ENCODE measurements at regions not wholly inside any gene's neighbourhood (a gene's known extent, or its start where the extent isn't known, plus 50 kb on each side); places are given as distances from the start of the nearest gene placed in this dataset.

DNA sequence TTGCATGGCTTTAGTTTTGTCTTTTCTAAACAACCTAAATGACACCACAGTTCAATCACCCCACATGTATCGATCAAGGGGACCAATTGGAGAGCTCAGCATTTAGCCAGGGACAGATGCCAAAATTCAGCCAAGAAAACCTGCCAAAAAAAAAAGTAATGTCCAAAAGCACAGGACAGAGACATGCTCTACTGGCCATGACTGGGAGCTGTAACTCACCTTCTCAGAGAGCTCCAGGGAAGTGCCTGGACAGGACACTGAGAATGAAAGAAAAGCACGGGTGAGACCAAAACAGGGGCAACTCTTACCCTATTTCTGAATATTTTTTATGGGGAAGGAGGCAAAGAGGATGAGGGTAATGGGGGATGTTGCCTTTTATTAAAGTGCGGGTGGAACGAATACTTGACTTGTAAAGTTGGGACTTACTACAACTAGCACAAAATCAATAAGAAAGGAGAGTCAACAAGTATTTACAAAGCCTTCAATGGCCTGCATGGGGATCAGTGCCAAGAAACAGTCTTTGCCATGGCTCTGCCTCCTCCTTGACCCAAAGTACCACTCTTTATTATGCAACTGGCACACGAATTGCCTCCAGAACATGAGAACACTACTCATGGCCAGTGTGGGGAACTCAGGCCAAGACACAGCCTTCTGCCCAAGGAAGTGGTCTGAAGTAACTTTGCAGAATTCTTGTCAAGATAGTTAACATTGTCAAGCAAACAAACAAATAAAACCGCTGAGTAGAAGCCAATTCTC, 72.9 kb upstream of the HK2 start:
- no peak for DNase-seq

DNA sequence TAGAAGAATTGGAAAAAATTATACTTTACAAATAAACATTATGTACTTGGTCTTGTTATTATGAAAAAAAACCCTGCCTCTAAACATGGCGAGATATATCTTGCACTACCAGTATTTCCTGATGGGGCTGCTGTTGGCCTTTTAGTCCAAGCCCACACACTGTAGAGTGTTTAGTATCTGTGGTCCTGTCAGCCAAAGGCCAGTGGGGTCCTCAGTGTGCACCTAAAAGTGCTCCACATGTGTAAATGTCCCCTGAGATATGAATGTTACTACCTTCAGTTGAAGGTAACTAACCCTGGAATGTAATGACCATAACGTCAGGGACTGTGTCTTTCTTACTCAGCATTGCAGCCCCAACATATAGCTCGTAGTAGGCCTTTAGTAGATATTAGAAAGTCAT, 71.1 kb upstream of the HK2 start:
- no peak for DNase-seq

DNA sequence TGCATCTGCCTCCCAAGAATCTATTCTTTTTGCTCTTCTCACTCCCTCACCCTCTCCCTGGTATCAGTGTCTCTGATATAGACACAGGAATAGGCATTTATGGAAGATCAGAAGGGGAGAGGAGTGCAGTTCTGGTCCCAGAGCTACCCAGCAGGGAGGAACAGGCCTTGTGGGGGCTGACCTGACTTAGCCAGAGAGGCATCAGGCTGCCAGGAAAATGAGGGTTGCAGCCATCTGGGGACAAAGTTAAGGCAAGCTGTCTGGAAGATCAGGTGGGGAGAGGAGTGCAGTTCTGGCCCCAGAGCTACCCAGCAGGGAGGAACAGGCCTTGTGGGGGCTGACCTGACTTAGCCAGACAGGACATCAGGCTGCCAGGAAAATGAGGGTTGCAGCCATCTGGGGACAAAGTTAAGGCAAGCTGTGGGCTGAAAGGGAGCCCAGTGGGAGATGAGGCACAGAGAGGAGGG, 69.9 kb upstream of the HK2 start:
- peak; percentile 61 for DNase-seq

DNA sequence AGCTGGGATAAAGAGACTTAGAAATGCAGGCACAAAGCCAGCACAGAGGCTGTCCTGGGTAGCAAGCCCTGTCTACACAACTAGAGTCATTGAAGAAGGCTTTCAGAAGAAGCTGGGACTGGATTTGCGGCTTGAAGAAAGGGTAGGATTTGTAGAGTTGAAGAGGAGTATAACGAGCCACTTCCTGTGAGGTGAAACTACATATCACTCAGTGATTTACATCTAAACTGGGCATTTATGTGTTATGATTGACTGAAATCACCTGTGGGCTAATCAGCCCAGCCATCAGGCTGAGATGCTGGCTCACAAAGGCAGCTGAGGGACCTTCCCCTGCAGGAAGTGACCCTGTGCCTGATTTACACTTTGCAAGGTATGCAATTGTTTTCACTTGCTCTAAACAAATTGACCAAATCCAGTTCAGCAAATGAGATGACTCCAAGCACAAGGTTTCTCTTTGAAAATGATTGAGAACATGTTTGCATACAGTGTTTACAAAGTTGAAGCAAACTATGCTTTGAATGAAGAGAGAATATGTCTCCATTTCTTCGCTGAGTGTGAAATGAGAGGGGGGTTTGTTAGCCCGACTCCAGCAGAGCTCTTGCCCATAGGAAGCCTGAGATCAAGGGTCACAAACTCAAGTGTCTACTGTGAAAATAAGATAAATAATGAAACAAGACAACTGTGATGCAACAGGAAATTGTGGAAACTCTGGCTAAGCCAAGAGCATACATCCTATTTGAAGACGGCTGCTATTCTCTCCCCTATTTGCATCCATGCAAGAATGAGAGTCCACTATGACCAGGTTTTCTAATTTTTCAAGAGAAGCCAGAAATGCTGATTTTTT, 69.3 kb upstream of the HK2 start:
- DNase-seq, result peak; percentile 63

DNA sequence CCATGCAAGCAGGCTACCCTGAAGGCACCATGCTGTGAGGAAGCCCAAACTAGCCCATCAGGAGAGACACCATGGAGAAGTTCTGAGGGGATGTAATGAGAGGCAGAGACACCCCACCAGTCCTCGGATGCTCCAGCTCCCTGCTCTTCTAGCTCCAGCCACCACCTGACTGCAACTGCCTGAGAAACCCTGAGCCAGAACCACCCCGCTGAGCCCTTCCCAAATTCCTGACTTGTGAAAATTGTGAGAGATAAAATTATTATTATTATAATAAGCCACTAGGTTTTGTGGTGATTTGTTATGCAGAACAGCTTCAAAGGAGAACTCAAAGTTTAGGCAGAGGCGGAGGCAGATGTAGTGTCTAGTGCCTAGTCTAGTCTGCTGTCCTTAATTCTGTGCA, 67.1 kb upstream of the HK2 start:
- DNase-seq, result no peak

DNA sequence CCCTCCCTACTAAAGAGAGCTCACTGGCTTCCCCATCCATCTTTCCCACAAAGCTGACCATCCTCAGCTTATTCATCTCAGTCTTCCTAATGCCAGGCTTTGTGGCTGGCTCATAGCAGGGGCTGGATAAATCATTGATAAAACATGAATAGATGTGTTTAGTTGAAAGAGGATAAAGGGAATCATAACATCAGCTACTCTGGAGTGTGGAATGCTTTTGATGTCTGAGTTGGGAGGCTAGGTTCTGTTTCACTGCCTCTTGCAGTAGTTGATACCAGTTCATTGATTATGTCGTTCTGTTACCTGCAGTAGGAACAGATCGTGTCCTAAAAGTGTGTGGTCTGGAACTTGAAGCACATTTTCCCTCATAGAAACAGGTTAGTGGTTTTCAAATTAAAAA, 66.3 kb upstream of the HK2 start:
- DNase-seq, result no peak

DNA sequence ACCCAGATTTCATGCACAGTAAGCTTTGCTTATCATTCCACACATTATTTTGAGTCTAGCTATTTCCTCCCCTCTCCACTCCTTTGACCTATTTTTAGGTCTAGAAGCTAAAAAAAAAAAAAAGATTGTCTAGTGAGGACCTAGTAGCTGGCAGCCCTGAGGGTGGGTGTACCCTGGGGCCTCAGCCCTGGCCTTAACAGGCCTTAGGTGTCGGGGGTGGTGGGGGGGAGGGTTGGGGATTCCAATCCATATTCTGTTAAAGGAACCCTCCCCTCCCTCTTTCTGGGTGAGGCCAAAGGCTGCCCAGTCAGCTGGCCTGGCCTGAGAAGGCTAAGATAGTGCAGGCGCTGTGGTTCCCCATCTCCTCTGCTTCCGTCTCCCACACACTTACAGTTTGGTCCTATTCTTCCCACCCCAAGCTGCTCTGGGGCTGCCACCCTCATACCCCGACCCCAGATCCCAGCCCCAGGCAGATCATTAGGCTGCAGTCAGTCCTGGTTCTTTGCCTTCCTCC, 65.5 kb upstream of the HK2 start:
- DNase-seq, result no peak

DNA sequence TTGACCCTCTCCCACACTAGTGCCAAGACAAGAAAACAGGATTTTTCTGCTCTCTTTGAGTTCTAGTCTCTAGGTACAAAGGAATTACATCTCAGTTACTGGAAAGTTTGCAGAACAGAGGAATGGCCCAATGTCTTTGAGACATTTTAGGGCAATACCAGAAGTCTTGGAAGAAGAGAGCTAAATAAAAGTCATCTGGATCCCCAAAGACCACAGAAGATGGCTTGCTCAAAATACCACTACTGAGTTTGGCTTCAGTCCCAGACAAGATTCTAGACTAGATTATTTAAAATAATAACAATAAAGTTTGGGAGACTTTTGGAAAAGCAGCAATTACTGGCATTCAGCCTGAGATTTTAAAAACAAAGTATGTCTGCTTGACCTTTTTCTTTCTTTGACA, 61.9 kb upstream of the HK2 start:
- no peak for DNase-seq

DNA sequence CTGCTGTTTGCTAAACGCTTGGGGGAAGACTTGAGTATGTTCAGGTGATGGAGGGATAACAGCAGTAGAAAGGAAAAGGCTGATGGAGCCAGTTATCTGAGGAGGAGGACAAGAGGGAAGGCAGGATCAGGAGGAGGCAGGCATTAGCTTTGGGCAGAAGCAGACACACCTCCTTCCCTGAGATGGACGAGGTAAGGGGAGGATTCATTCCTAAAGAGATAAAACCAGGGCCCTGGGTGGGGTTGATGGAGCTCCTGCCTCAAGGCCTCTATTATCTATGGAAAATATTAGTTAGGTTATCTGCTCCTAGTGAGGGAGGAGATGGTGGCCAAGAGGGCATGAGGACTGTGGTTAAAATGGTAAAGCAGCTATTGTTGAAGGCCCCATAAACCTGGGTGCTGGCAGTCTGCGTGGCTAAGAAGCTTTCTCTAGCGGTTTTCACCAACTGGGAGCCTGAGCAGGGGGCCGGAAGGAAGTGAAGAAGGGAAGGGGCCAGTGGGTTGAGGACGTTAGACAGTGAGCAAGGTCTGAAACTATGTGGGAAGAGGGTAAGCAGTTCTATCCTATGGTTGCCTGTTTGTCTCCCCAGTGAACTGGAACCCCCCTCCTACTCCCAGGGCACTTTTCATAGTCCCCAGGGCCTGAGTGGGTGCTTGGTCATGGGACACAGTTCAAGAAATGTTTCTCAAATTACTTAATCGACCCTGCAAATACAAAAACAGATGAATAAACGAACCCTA, 56.6 kb upstream of the HK2 start:
- no peak for DNase-seq

DNA sequence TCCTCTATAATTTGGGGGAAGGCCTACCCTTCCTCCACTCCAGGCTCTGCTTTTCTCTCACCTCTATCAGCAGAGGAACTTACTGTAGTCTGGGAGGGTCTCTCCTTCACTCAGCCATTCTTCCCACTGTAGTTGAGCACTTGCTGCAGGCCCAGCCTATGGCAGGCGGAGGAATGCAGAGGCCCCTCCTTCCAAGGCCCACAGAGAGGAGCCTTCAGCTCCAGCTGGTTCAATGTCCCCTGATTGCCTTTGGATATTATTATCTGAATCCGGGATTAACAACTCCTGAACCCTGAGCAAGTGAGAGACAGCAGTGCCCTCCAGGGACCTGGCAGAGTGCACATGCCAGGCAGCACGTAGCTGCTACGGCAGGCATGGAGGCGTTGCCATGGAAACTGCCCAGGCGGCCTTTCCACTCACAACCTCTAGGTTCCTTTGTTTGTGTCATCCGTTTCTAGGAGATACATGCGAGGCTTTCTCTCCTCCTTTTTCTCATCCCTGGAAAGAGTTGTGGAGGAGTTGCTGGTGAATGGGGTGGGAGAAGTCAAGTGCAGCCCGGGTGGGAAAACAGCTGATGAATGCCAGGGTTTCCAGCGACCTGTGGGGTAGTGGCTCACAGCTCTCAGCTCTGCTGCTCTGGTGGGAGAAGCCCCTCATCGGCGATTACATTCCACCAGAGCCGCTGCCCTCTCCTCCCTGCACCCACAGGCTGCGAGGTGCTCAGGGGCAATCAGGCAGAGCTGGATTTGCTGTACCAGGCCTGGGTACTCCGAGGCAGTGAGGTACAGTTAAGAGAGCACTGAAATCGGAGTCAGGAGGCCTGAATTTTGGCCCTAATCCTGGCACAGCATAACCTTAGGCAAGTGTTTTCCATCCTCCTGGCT, 55.3 kb upstream of the HK2 start:
- DNase-seq, result peak; percentile 69

DNA sequence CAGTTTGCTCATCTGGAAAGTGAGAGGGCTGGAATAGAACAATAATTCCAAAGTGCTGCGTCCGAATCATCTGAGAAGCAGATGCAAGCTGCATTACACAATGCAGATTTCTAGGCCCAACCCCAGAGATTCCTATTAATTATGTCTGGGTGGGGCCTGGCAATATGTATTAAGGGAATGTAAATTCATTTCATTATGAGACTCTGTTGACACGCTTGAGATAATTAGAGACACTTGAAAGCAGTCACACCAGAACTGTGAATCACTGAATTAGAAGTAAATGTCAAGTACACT, 54.7 kb upstream of the HK2 start:
- DNase-seq, result peak; percentile 1

DNA sequence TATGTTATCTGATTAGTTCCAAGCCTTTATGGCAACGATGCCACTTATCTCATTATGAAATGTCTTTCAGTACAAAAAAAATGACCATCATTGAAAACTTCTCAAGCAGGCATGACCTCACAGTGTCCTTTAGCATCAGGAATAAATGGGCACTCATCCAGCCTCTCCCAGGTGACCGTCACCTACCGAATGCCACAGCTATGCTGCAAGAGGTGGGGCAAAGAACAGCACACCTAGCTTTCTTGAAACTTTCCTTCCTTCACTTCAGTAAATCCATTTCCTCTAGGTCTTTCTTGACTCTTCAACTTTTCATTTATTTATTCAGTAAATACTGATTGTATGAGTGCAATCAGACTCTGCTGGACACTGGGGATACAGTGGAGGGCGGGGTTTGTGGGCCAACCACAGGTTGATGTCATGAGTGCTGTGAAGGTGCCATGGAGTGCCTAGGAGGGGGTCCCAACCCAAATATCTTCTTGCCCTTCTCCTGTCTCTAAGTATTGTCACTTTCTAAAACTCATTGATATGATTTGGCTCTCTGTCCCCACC, 54.3 kb upstream of the HK2 start:
- no peak for DNase-seq

All from NCI-H69 (cell line).